Stomach (tissue), 8 donors: ENCODE measurements at regions not wholly inside any gene's neighbourhood (a gene's known extent, or its start where the extent isn't known, plus 50 kb on each side); places are given as distances from the start of the nearest gene placed in this dataset.
A peak's percentile ranks its signal among the peaks of the same experiment; 100 is the strongest.

Experiments
- DNase-seq, 2 donors: peaks; one replicate each; pipeline versions ENCODE4 v3.0.0 to v3.0.0-alpha.2; 2013 to 2019
- H3K27ac ChIP-seq, 5 donors: fragments of 200-600 bp in 4 of 5; sonication (generic) in 4 of 5; one replicate each; pipeline ENCODE4 v1.5.1; 2013 to 2019; ENCODE audit warnings: mild to moderate bottlenecking in 1 of 5, moderate library complexity in 1 of 5
- H3K27me3 ChIP-seq, 3 donors: fragments of 200-600 bp; sonication (generic); one replicate each; pipeline ENCODE4 v1.5.1; 2017 to 2019; ENCODE audit warnings: mixed run types in 1 of 3
- H3K36me3 ChIP-seq, 4 donors: fragments of 200-600 bp; sonication (generic); 1 replicate in 3 of 4; 2 replicates in 1 of 4; pipeline ENCODE4 v1.5.1; 2016 to 2019
- H3K4me1 ChIP-seq, 4 donors: fragments of 200-600 bp; sonication (generic); one replicate each; pipeline ENCODE4 v1.5.1; 2016 to 2019
- H3K4me3 ChIP-seq, 4 donors: fragments of 200-600 bp; sonication (generic) in 3 of 4; one replicate each; pipeline ENCODE4 v1.5.1; 2016 to 2019; ENCODE audit warnings: mild to moderate bottlenecking in 1 of 4
- H3K9me3 ChIP-seq, 4 donors: fragments of 200-600 bp; sonication (generic); one replicate each; pipeline ENCODE4 v1.5.1; 2016 to 2019
- EP300 ChIP-seq: sonication (generic); formaldehyde crosslinking; IDR thresholded peaks from one replicate; pipeline ENCODE4 v1.6.1; 2017; ENCODE audit warnings: antibody characterized with exemption
- POLR2A ChIP-seq, 4 donors: fragments of 450-650 bp; IDR thresholded peaks; one replicate each; pipeline ENCODE4 v1.6.1; 2016; ENCODE audit warnings: antibody characterized with exemption in 4 of 4, control low read depth in 2 of 4, mild to moderate bottlenecking in 1 of 4, moderate library complexity in 1 of 4
- POLR2AphosphoS5 ChIP-seq, 3 donors: sonication (generic); formaldehyde crosslinking; IDR thresholded peaks; one replicate each; pipeline ENCODE4 v1.6.1; 2016; ENCODE audit warnings: antibody characterized with exemption in 3 of 3
- WGBS, 5 donors: extraction: QIAGEN DNeasy Blood & Tissue Kit in 3 of 5; methylation state at CpG; one replicate each; pipeline versions ENCODE4 v1.1.5 to v1.1.7; 2013 to 2018; 5-methylcytosine and 5-hydroxymethylcytosine counted together
- intact Hi-C: fragments of 100-400 bp; cut with DNase I; formaldehyde crosslinking; loops from one replicate; pipeline ENCODE4 v1.15.1; 2023; ENCODE audit warnings: low total_unique reads
- TF ChIP-seq, protein P1 (sequence below), 7 experiments: fragments of 450-650 bp in 4 of 7; fragments of 200-600 bp in 3 of 7; sonication (generic) in 3 of 7; IDR thresholded peaks; one replicate each; pipeline ENCODE4 v1.5.1; 2016 to 2019; ENCODE audit warnings: antibody characterized with exemption in 7 of 7, control low read depth in 2 of 7, mild to moderate bottlenecking in 1 of 7
- donor health status: healthy with polysubstance abuse.
- donor health status: Bipolar disorder and iron deficiency.
- donor health status: healthy.

DNA sequence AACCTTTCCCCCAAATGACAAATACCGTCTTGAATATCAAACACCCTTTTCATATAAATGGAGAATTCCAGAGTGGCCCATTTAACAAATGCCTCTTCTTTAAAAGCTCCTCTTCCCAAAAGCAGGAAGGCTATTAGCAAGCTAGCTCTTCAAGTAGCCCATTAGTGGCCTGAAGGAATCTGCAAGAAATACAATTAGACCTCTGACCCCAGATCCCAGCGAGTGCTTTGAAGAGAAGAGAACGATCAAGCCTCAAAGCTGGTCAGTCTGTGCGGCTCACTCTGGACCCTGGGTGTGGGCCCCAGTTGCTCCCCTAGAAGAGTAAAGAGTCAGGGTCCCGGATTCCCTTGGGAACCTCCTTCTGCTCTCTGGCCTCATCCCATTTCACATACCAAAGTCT, 325.6 kb downstream of the NUAK1 start:
- TF ChIP-seq POLR2AphosphoS5 (IDR thresholded peaks at IDR 0.05) (no peak), EP300 (no peak), POLR2A (IDR thresholded peaks at IDR 0.05) (no peak)
- TF ChIP-seq, protein P1, sequence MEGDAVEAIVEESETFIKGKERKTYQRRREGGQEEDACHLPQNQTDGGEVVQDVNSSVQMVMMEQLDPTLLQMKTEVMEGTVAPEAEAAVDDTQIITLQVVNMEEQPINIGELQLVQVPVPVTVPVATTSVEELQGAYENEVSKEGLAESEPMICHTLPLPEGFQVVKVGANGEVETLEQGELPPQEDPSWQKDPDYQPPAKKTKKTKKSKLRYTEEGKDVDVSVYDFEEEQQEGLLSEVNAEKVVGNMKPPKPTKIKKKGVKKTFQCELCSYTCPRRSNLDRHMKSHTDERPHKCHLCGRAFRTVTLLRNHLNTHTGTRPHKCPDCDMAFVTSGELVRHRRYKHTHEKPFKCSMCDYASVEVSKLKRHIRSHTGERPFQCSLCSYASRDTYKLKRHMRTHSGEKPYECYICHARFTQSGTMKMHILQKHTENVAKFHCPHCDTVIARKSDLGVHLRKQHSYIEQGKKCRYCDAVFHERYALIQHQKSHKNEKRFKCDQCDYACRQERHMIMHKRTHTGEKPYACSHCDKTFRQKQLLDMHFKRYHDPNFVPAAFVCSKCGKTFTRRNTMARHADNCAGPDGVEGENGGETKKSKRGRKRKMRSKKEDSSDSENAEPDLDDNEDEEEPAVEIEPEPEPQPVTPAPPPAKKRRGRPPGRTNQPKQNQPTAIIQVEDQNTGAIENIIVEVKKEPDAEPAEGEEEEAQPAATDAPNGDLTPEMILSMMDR (IDR thresholded peaks at IDR 0.05): no peak
- 56 to 72% (median 64%) methylated on average over 5 of the region's 5 CpGs for WGBS, 5 donors
- intact Hi-C loops: no loop called here
- H3K4me1 ChIP-seq: no peaks in the 10 kb centered on the region
- no peaks in the 10 kb centered on the region for H3K9me3 ChIP-seq
- no peaks in the 10 kb centered on the region for H3K36me3 ChIP-seq
- H3K4me3 ChIP-seq: no peak overlapping the region
- no peaks in the 10 kb centered on the region for H3K27me3 ChIP-seq
- no peak for DNase-seq
- no peak overlapping the region for H3K27ac ChIP-seq

- Histone ChIP-seq H3K27ac (no peak overlapping the region), H3K4me3 (no peak overlapping the region), H3K9me3 (no peaks in the 10 kb centered on the region), H3K36me3 (no peaks in the 10 kb centered on the region), H3K27me3 (no peaks in the 10 kb centered on the region), H3K4me1 (no peaks in the 10 kb centered on the region)
- no peak for DNase-seq
- 37 to 70% (median 56%) methylated on average over 4 of the region's 4 CpGs for WGBS, 5 donors
- TF ChIP-seq POLR2AphosphoS5 (IDR thresholded peaks at IDR 0.05) (no peak), POLR2A (IDR thresholded peaks at IDR 0.05) (no peak), EP300 (no peak)
- TF ChIP-seq, protein P1 (IDR thresholded peaks at IDR 0.05): no peak
- intact Hi-C loops: no loop called here
These were observed 324.5 kb downstream of the NUAK1 start for GRCh38 chr12:105814283-105814682.

DNA sequence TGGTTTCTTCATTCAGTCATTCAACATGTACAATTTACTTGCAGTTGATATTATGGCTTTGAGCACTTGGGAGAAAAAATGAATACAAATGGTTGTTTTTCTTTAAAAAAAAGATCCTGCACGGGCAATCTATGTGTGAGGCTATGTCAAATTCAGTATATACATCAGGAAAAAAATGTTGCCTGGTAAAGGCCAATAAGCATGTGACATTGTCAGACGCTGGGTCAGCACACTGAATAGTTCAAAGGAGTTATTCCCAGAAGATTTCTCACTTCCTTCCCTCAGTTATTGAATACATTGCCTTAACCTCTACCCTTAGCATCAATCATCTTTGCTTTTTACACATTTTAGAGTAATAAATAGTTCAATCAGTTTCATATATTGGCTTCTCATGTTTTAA, 319.2 kb downstream of the NUAK1 start:
- H3K4me3 ChIP-seq: no peak overlapping the region
- H3K27ac ChIP-seq: no peak overlapping the region
- DNase-seq: no peak
- H3K4me1 ChIP-seq: peaks cover 0 to 15% (median 7%) of the 10 kb centered on the region in 4 donors
- intact Hi-C loops: no loop called here
- H3K36me3 ChIP-seq: no peaks in the 10 kb centered on the region
- no peaks in the 10 kb centered on the region for H3K27me3 ChIP-seq
- TF ChIP-seq POLR2AphosphoS5 (IDR thresholded peaks at IDR 0.05) (no peak), POLR2A (IDR thresholded peaks at IDR 0.05) (no peak), EP300 (no peak)
- TF ChIP-seq, protein P1 (IDR thresholded peaks at IDR 0.05): no peak
- H3K9me3 ChIP-seq: no peaks in the 10 kb centered on the region
- 70 to 79% (median 77%) methylated on average over 2 of the region's 2 CpGs for WGBS, 5 donors

GRCh38 chr12:105820429-105821125, 318.2 kb downstream of the NUAK1 start:
- peak overlapping the region in 2 of 5 donors; percentile 1 to 4 for H3K27ac ChIP-seq

More at GRCh38 chr12:105820429-105821125, 318.2 kb downstream of the NUAK1 start:
- intact Hi-C loops: no loop called here
- 44 to 64% (median 58%) methylated on average over 5 of the region's 5 CpGs for WGBS, 5 donors
- Histone ChIP-seq H3K4me1 (peaks cover 0 to 15% (median 7%) of the 10 kb centered on the region in 4 donors), H3K36me3 (no peaks in the 10 kb centered on the region), H3K4me3 (no peak overlapping the region), H3K27me3 (no peaks in the 10 kb centered on the region), H3K9me3 (no peaks in the 10 kb centered on the region)
- DNase-seq: no peak
- TF ChIP-seq POLR2AphosphoS5 (IDR thresholded peaks at IDR 0.05) (peak in 2 of 3 donors; percentile 15 to 32), EP300 (no peak), POLR2A (IDR thresholded peaks at IDR 0.05) (no peak)
- TF ChIP-seq, protein P1 (IDR thresholded peaks at IDR 0.05): no peak
